ENCODE measurements at regions not wholly inside any gene's neighbourhood (a gene's known extent, or its start where the extent isn't known, plus 50 kb on each side); places are given as distances from the start of the nearest gene placed in this dataset.
"Not testable (repeated sequence)": the region's sequence is repeated elsewhere in the genome, so short reads cannot be mapped to it uniquely, and the experiment has no call there.

- DNase-seq (ENCODE audit: low read depth in 1 of 2, low spot score in 1 of 2) = no peak
- no peak for TF ChIP-seq SPI1 (IDR thresholded peaks at IDR 0.05; ENCODE audit: borderline replicate concordance, low read depth)
- TF ChIP-seq CTCF (IDR thresholded peaks at IDR 0.05; ENCODE audit: insufficient read depth, low read length) = no peak
- no peak for TF ChIP-seq REST (IDR thresholded peaks at IDR 0.05; ENCODE audit: insufficient replicate concordance, low read depth)
- no peak for TF ChIP-seq GABPA (IDR thresholded peaks at IDR 0.05; ENCODE audit: low read depth)
- no peak for TF ChIP-seq POLR2AphosphoS5 (IDR thresholded peaks at IDR 0.05; ENCODE audit: low read depth)
- Histone ChIP-seq H3K27me3 (ENCODE audit: insufficient read depth, poor library complexity, severe bottlenecking) (no peaks in the 10 kb centered on the region), H3K4me3 (replicated peaks; ENCODE audit: insufficient read depth, low read length) (no peak overlapping the region), H3K27ac (replicated peaks) (no peak overlapping the region)
Observed at GRCh38 chr17:47063475-47063874, 84.4 kb upstream of the RPRML start.

- DNase-seq (ENCODE audit: low read depth in 1 of 2, low spot score in 1 of 2); H3K27me3 ChIP-seq (ENCODE audit: insufficient read depth, poor library complexity, severe bottlenecking); H3K27ac ChIP-seq (replicated peaks); H3K4me3 ChIP-seq (replicated peaks; ENCODE audit: insufficient read depth, low read length): not testable (repeated sequence)
Observed at GRCh38 chr17:47062851-47063250, 83.8 kb upstream of the RPRML start.

GRCh38 chr17:47060005-47060404 lies 81.0 kb upstream of the RPRML start:
- not testable (repeated sequence) for H3K4me3 ChIP-seq (replicated peaks; ENCODE audit: insufficient read depth, low read length); H3K27ac ChIP-seq (replicated peaks); H3K27me3 ChIP-seq (ENCODE audit: insufficient read depth, poor library complexity, severe bottlenecking); DNase-seq (ENCODE audit: low read depth in 1 of 2, low spot score in 1 of 2)

GRCh38 chr17:47057830-47058229 lies 78.8 kb upstream of the RPRML start:
- TF ChIP-seq CTCF (IDR thresholded peaks at IDR 0.05; ENCODE audit: insufficient read depth, low read length) = no peak
- TF ChIP-seq REST (IDR thresholded peaks at IDR 0.05; ENCODE audit: insufficient replicate concordance, low read depth) = no peak
- no peak for TF ChIP-seq GABPA (IDR thresholded peaks at IDR 0.05; ENCODE audit: low read depth)
- TF ChIP-seq POLR2AphosphoS5 (IDR thresholded peaks at IDR 0.05; ENCODE audit: low read depth) = no peak
- no peak for TF ChIP-seq SPI1 (IDR thresholded peaks at IDR 0.05; ENCODE audit: borderline replicate concordance, low read depth)
- Histone ChIP-seq H3K27ac (replicated peaks) (no peak overlapping the region), H3K27me3 (ENCODE audit: insufficient read depth, poor library complexity, severe bottlenecking) (no peaks in the 10 kb centered on the region), H3K4me3 (replicated peaks; ENCODE audit: insufficient read depth, low read length) (no peak overlapping the region)
- DNase-seq (ENCODE audit: low read depth in 1 of 2, low spot score in 1 of 2) = no peak

GRCh38 chr17:47057279-47057678 lies 78.2 kb upstream of the RPRML start:
- H3K27ac ChIP-seq (replicated peaks); H3K27me3 ChIP-seq (ENCODE audit: insufficient read depth, poor library complexity, severe bottlenecking); DNase-seq (ENCODE audit: low read depth in 1 of 2, low spot score in 1 of 2); H3K4me3 ChIP-seq (replicated peaks; ENCODE audit: insufficient read depth, low read length): not testable (repeated sequence)

- not testable (repeated sequence) for DNase-seq (ENCODE audit: low read depth in 1 of 2, low spot score in 1 of 2); H3K27ac ChIP-seq (replicated peaks); H3K27me3 ChIP-seq (ENCODE audit: insufficient read depth, poor library complexity, severe bottlenecking); H3K4me3 ChIP-seq (replicated peaks; ENCODE audit: insufficient read depth, low read length)
Observed at GRCh38 chr17:47056687-47057086, 77.6 kb upstream of the RPRML start.
